IPS-18c (cell line): ENCODE measurements at regions not wholly inside any gene's neighbourhood (a gene's known extent, or its start where the extent isn't known, plus 50 kb on each side); places are given as distances from the start of the nearest gene placed in this dataset.

Source experiments
- H3K4me3 ChIP-seq: 2 replicates; pipeline ENCODE4 v1.7.0; 2013; ENCODE audit warnings: low read depth, mild to moderate bottlenecking, low read length, moderate library complexity; ENCODE audit not compliant: insufficient read depth
- H3K9me3 ChIP-seq: one replicate; pipeline ENCODE4 v1.6.1; 2013; ENCODE audit warnings: mild to moderate bottlenecking, low read length, moderate library complexity; ENCODE audit not compliant: control insufficient read depth, insufficient read depth

- H3K9me3 ChIP-seq = no peaks in the 10 kb centered on the region
- no peak overlapping the region for H3K4me3 ChIP-seq
These were observed 532.4 kb upstream of the SALL3 start for GRCh38 chr18:78447211-78447610.

GRCh38 chr18:78448106-78448505 is 531.5 kb upstream of the SALL3 start:
- Histone ChIP-seq H3K9me3 (no peaks in the 10 kb centered on the region), H3K4me3 (no peak overlapping the region)

- Histone ChIP-seq H3K9me3 (no peaks in the 10 kb centered on the region), H3K4me3 (no peak overlapping the region)
These were observed 531.0 kb upstream of the SALL3 start for GRCh38 chr18:78448591-78448990.

GRCh38 chr18:78454221-78454620 is 525.4 kb upstream of the SALL3 start:
- Histone ChIP-seq H3K9me3 (no peaks in the 10 kb centered on the region), H3K4me3 (no peak overlapping the region)

GRCh38 chr18:78455386-78455785 is 524.2 kb upstream of the SALL3 start:
- Histone ChIP-seq H3K9me3 (no peaks in the 10 kb centered on the region), H3K4me3 (no peak overlapping the region)

GRCh38 chr18:78457011-78457410 is 522.6 kb upstream of the SALL3 start:
- no peak overlapping the region; the same call in 1 of the 2 replicates for H3K4me3 ChIP-seq
- no peaks in the 10 kb centered on the region for H3K9me3 ChIP-seq

- Histone ChIP-seq H3K9me3 (no peaks in the 10 kb centered on the region), H3K4me3 (no peak overlapping the region)
These were observed 521.9 kb upstream of the SALL3 start for GRCh38 chr18:78457731-78458130.

- no peak overlapping the region for H3K4me3 ChIP-seq
- H3K9me3 ChIP-seq = no peaks in the 10 kb centered on the region
These were observed 521.3 kb upstream of the SALL3 start for GRCh38 chr18:78458356-78458755.

GRCh38 chr18:78459668-78460067 is 520.0 kb upstream of the SALL3 start:
- no peaks in the 10 kb centered on the region for H3K9me3 ChIP-seq
- no peak overlapping the region for H3K4me3 ChIP-seq

- Histone ChIP-seq H3K9me3 (no peaks in the 10 kb centered on the region), H3K4me3 (no peak overlapping the region)
These were observed 519.1 kb upstream of the SALL3 start for GRCh38 chr18:78460558-78460957.

GRCh38 chr18:78473563-78473962 is 506.1 kb upstream of the SALL3 start:
- Histone ChIP-seq H3K9me3 (no peaks in the 10 kb centered on the region), H3K4me3 (no peak overlapping the region)

- H3K4me3 ChIP-seq = no peak overlapping the region
- H3K9me3 ChIP-seq = no peaks in the 10 kb centered on the region
These were observed 501.8 kb upstream of the SALL3 start for GRCh38 chr18:78477840-78478239.

GRCh38 chr18:78479443-78479842 is 500.2 kb upstream of the SALL3 start:
- Histone ChIP-seq H3K4me3 (no peak overlapping the region), H3K9me3 (no peaks in the 10 kb centered on the region)

- H3K9me3 ChIP-seq = no peaks in the 10 kb centered on the region
These were observed 499.2 kb upstream of the SALL3 start for GRCh38 chr18:78480262-78481054.

GRCh38 chr18:78482378-78482777 is 497.2 kb upstream of the SALL3 start:
- Histone ChIP-seq H3K4me3 (no peak overlapping the region), H3K9me3 (no peaks in the 10 kb centered on the region)

More at GRCh38 chr18:78480262-78481054, 499.2 kb upstream of the SALL3 start:
- H3K4me3 ChIP-seq = no peak overlapping the region

- Histone ChIP-seq H3K4me3 (no peak overlapping the region), H3K9me3 (no peaks in the 10 kb centered on the region)
These were observed 492.0 kb upstream of the SALL3 start for GRCh38 chr18:78487649-78488048.

- Histone ChIP-seq H3K4me3 (no peak overlapping the region), H3K9me3 (no peaks in the 10 kb centered on the region)
These were observed 487.4 kb upstream of the SALL3 start for GRCh38 chr18:78492064-78492812.

- no peak overlapping the region for H3K4me3 ChIP-seq
- H3K9me3 ChIP-seq = no peaks in the 10 kb centered on the region
These were observed 486.7 kb upstream of the SALL3 start for GRCh38 chr18:78492813-78493371.
